ENCODE measurements at regions not wholly inside any gene's neighbourhood (a gene's known extent, or its start where the extent isn't known, plus 50 kb on each side); places are given as distances from the start of the nearest gene placed in this dataset.
"Not testable (repeated sequence)": the region's sequence is repeated elsewhere in the genome, so short reads cannot be mapped to it uniquely, and the experiment has no call there.

GRCh38 chr4:188732131-188732530 is 592.9 kb downstream of the TRIML1 start:
- no peak for DNase-seq (ENCODE audit: low read depth)

DNA sequence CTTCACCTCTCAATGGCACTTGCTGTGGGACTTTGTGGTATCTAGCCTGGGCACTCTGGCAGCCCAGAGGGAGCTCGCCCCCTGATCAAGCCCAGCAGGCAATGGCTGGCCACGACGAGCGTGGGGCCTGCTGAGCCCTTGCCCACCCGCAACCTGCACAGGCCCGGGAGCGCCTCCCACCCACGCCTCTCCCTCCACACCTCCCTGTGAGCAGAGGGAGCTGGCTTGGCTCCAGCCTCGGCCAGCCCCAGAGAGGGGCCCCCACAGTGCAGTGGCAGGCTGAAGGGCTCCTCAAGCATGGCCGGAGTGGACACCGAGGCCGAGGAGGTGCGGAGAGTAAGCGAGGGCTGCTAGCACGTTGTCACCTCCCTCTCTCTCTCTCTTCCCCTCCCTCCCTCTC is 595.8 kb downstream of the TRIML1 start:
- DNase-seq (ENCODE audit: low read depth) = no peak

DNA sequence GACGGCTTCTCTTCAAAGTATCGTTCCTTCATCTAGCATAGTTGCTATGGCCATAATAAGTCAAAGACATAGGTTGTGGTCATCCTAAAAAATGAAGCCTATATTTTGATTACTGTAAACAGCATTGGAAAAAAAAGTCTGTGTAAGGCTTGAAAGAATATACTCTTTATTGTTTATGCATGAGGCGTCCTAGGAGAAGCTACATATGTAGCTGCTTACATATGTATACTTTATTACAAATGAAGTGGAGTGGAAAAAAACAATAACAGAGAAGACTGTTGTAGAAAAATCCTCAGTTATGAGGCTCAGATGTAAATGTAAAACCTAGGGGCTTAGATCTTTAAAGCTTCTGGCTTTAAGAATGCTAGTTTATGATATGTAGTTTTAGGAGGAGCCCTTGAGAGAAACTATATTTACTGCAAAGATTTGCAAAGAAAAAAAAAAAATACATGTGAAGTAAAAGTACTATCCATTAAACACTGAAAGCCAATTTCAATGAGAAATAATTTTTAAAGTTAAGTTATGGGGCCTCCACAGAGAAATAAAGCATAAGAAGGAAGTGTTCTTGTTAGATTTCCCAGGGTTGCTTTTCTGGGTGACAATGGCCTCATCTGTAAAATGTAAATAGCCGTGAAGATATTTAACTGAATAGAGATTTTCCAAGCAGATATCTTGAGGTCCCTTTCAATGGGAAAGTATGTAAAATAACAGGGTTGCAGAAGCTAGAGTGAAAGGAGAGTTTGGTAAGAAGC is 598.2 kb downstream of the TRIML1 start:
- no peak for DNase-seq (ENCODE audit: low read depth)

GRCh38 chr4:188738290-188738689 is 599.0 kb downstream of the TRIML1 start:
- DNase-seq (ENCODE audit: low read depth) = peak; percentile 4

GRCh38 chr4:188740172-188740571 is 600.9 kb downstream of the TRIML1 start:
- DNase-seq (ENCODE audit: low read depth) = not testable (repeated sequence)

- not testable (repeated sequence) for DNase-seq (ENCODE audit: low read depth)
Observed at GRCh38 chr4:188740791-188741190, 601.5 kb downstream of the TRIML1 start.

DNA sequence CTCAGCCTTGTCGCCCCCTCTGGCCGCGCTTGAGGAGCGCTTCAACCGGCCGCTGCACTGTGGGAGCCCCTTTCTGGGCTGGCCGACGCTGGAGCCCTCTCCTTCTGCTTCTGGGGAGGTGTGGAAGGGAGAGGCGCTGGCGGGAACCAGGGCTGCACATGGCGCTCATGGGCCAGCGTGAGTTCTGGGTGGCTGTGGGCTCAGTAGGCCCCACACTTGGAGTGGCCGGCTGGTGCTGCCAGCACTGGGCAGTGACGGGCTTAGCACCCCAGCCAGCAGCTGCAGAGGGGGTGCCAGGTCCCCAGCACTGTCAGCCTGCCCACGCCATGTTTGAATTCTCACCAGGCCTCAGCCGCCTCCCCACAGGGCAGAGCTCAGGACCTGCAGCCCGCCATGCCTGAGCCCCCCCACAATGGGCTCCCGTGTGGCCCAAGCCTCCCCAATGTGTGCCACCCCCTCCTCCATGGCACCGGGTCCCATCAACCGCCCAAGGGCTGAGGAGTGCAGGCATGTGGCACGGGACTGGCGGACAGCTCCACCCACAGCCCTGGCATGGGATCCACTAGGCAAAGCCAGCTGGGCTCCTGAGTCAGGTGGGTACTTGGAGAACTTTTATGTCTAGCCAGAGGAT is 615.2 kb downstream of the TRIML1 start:
- DNase-seq (ENCODE audit: low read depth) = no peak

DNA sequence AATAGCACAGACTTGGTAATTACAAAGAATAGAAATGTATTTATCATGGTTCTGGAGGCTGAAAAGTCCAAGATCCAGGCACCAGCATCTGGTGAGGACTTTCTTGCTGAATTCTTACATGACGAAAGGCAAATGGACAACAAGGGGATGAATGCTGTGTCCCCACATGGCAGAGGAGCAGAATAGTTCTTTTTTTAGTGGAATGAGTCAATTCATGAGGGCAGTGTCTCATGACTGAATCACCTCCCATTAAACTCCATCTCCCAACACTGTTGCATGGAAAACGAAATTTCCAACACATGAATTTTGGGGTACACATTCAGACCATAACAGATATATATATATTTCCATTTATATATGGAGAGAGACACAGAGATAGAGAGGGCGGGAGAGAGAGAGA is 628.3 kb downstream of the TRIML1 start:
- peak; percentile 13 for DNase-seq (ENCODE audit: low read depth)

DNA sequence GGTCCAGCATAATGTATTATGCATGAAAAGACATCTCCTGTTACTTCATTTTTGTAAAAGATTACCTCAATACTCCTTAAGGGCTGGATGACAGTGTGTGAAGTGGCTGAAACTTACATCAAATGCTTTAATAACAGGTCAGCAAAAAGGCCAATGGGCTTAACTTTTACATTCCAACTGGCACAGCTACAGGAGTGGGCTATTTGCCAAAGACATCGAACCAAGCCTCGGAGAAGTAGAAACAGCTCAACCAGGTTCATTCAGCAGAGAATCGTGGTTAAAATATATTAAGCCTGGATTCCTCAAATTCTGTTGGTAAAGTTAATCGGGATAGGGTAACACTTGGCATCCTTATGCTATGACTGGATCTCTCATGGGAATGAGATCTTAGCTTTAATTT is 639.7 kb downstream of the TRIML1 start:
- DNase-seq (ENCODE audit: low read depth) = no peak

DNA sequence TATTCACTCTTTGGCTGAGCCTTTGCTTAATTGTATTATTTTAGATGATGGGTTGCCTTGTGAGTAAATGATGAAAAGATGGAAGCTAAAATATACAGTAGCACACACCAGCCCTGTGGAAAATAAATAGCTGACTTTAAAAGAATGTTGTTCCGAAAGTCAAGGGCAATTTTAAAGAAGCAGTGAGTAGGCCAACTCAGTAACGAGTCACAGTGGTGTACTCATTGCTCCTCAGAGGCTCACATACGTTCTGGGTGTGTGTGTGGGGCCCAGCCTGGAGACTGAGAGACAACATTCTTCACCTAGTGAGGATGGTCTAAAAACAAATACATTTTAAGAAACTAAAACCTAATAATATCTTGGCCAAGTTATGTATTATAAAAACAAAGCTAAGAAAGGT is 640.3 kb downstream of the TRIML1 start:
- DNase-seq (ENCODE audit: low read depth) = peak; percentile 9

GRCh38 chr4:188780028-188780427 is 640.8 kb downstream of the TRIML1 start:
- peak; percentile 17 for DNase-seq (ENCODE audit: low read depth)

DNA sequence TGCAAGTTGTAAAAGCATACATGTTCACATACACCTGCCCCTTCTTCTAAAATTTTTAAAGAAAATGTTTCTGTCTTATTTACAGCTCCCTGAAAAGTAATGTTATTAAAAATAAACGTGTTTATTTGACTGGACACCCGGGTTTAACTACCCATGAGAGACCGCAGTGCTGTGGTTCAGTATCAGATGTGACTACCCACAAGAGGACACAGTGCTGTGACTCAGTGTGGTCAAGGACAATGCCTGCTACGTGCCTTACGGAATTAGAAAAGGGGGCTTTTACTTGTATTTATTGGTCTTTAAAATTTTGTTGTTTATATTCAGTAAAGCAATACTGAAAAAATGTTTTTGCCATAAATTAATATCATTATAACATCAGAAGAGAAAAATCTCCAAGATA is 641.4 kb downstream of the TRIML1 start:
- DNase-seq (ENCODE audit: low read depth) = peak; percentile 58

DNA sequence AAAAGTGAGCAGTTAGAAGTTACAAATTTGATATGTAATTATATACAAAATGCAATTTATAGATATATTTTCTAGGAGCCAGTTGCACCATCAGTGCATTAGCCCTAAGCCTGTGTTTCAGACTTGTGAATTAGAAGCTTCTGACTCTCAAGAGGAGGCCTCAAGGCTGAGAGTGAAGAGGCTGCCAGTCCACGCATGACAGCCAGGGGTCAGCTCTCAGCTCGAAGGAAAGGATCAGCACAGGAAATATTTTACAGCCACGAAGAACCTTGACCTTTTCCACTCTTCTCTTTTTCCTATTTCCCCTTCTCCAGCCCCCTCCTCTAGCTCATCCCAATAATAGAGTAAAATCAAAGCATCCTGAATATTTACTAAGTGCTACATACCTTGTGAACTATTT is 642.4 kb downstream of the TRIML1 start:
- DNase-seq (ENCODE audit: low read depth) = peak; percentile 15

DNA sequence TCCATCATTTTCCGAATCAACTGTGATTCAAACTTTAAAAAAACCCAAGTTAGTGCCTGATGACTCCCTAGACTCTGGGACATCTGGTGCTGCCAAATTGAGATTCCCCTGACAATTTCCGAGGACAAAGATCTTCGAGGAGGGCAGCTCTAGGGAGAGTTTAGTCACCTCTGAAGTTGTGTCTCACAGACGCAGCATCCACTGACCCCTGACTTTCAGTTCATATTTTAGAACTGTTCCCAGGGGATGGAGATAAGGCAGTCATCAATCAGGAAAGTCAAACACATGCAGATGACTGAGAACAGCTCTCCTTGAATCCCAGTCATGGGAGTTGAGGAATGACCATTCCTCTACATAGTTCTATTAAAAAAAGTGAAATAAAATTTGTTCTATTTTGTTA is 643.9 kb downstream of the TRIML1 start:
- peak; percentile 2 for DNase-seq (ENCODE audit: low read depth)

- no peak for DNase-seq (ENCODE audit: low read depth)
Observed at GRCh38 chr4:188783606-188784160, 644.4 kb downstream of the TRIML1 start.

DNA sequence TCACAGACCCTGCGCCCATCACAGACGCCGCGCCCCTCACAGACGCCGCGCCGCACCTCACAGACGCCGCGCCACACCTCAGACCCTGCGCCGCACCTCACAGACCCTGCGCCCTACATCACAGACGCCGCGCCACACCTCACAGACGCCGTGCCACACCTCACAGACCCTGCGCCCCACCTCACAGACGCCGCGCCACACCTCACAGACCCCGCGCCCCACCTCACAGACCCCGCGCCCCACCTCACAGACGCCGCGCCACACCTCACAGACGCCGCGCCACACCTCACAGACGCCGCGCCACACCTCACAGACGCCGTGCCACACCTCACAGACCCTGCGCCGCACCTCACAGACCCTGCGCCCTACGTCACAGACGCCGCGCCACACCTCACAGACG is 657.4 kb downstream of the TRIML1 start:
- DNase-seq (ENCODE audit: low read depth) = not testable (repeated sequence)

DNA sequence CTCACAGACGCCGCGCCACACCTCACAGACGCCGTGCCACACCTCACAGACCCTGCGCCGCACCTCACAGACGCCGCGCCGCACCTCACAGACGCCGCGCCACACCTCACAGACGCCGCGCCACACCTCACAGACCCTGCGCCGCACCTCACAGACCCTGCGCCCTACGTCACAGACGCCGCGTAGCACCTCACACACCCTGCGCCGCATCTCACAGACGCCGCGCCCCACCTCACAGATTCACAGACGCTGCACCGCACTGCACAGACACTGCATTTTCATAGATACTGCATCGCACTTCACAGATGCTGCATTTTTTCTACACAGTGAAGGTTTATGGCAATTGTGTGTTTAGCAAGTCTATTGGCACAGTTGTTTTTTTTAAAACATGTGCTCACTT is 657.8 kb downstream of the TRIML1 start:
- DNase-seq (ENCODE audit: low read depth) = peak; percentile 13

DNA sequence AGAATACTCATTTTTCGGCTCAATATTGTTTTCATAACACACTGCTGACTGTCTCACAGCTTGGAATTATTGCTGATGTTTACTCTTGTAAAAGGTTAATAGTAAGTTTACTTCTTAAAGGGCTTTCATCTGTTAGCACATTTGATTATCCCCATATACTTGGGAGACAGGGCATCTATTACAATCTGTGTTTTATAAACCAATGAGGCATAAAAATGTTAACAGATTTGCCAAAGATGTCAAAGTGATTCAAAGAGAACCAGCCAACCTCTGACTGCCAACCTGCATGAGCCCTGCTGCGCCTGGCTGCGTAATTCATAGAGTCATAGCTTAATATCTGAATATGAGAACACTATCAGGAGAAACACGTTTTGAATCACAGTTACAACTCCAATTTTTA is 665.6 kb downstream of the TRIML1 start:
- DNase-seq (ENCODE audit: low read depth) = no peak

DNA sequence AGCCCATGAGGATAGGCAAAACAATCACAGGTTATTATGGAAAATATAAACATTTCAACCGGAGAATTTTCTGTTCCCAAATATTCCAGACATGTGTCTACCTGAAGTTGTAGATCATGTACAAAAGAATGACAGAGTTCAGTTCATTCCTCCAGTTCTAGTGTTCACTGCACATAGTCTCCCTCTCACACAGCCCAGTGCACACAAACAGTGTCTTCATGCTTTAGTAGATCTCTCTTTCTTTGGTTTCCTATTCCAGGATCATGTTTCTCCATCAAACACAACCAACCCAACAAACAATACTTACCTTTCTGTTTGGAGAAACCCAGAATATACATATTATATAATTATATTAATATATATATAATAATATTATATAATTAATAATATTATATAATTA is 671.9 kb downstream of the TRIML1 start:
- no peak for DNase-seq (ENCODE audit: low read depth)

GRCh38 chr4:188812644-188813043 is 673.4 kb downstream of the TRIML1 start:
- no peak for DNase-seq (ENCODE audit: low read depth)

- DNase-seq (ENCODE audit: low read depth) = no peak
Observed at GRCh38 chr4:188818300-188818699, 679.1 kb downstream of the TRIML1 start.

DNA sequence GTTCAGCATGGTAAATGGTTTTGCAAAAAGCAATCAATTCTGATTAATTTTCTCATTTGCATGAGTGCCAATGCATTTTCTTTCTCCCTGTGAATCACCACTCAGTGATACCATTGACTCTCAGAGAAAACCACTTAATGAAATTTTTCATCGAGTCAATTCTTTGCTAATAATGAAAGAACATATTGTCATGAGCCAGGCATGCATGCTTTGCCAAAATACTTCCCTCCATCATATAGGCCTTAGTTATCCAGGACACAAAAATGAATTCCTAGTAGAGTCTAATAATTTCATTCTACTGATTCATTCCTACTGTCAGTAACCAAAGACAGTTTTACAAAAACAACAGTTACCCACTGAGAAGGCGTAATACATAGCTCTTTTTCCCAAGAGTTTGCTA is 680.0 kb downstream of the TRIML1 start:
- no peak for DNase-seq (ENCODE audit: low read depth)

DNA sequence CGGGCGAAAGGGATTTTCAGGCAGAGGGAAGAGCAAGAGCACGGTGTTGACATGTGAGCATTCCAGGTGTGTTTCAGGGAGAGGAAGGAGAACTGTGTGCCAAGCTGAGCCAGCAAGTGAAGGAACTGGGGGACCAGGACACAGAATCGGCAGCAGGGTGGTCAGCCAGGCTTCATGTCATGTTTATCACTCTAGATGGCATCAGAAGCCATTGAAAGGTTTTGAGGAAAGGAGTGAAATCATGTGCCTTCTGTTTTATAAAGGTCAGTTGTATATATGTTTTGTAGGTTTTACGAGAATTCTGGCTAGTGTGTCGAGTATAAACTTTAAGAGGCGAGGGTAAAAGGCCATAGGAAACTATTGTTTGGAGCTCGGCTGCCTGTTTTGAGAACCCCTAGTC is 682.3 kb downstream of the TRIML1 start:
- DNase-seq (ENCODE audit: low read depth) = no peak

Measured in Daoy (cell line).